GM23248 (cell line): ENCODE measurements at regions not wholly inside any gene's neighbourhood (a gene's known extent, or its start where the extent isn't known, plus 50 kb on each side); places are given as distances from the start of the nearest gene placed in this dataset.

Source experiments
- EZH2 ChIP-seq: fragments of 200-600 bp; sonication (generic); IDR thresholded peaks from 2 replicates; pipeline ENCODE4 v1.6.1; 2018; ENCODE audit warnings: antibody characterized with exemption, mild to moderate bottlenecking; ENCODE audit not compliant: insufficient read depth, poor library complexity, severe bottlenecking
- EZH2phosphoT487 ChIP-seq: fragments of 200-600 bp; sonication (generic); IDR thresholded peaks from 2 replicates; pipeline ENCODE4 v1.6.1; 2018; ENCODE audit warnings: antibody characterized with exemption, moderate library complexity, mild to moderate bottlenecking, low read depth; ENCODE audit not compliant: insufficient read depth

- TF ChIP-seq EZH2 (no peak), EZH2phosphoT487 (no peak)
Measured at GRCh38 chr6:19041906-19042305, 654.8 kb downstream of the RNF144B start.
